CD4-positive, alpha-beta T cell (primary cell): ENCODE measurements at regions not wholly inside any gene's neighbourhood (a gene's known extent, or its start where the extent isn't known, plus 50 kb on each side); places are given as distances from the start of the nearest gene placed in this dataset.

Experiments used
- ATAC-seq: fragments of 200-7000 bp; cut with Tn5 transposase; one replicate; pipeline ENCODE4 v1.10.0; 2022; ENCODE audit warnings: mild to moderate bottlenecking; ENCODE audit not compliant: poor library complexity
- CTCF ChIA-PET: fragments of 350-600 bp; sonication (Branson Sonifier 250); formaldehyde crosslinking; loops from one replicate; lab custom pipeline; 2021; ENCODE audit warnings: antibody characterized with exemption, inconsistent platforms; lab: Charles Lee
- POLR2A ChIA-PET: fragments of 350-600 bp; sonication (Branson Sonifier 250); formaldehyde crosslinking; loops from one replicate; lab custom pipeline; 2021; ENCODE audit warnings: antibody characterized with exemption, inconsistent platforms; lab: Charles Lee
- DNase-seq, 14 experiments: peaks; one replicate each; pipeline ENCODE4 v3.0.0-alpha.2; 2013 to 2020; ENCODE audit warnings: mixed read lengths in 2 of 14
- H3K27ac ChIP-seq, 2 donors: one replicate each; pipeline versions ENCODE4 v1.5.1 to v1.7.0; 2013; ENCODE audit warnings: low read length in 2 of 2, low read depth in 1 of 2, mild to moderate bottlenecking in 1 of 2
- H3K27me3 ChIP-seq, 2 experiments: 1 replicate in 1 of 2; 2 replicates in 1 of 2; pipeline versions ENCODE4 v1.6.1 to v1.7.0; 2013; ENCODE audit warnings: low read length in 2 of 2, control low read depth in 1 of 2, mild to moderate bottlenecking in 1 of 2, moderate library complexity in 1 of 2; ENCODE audit not compliant: insufficient read depth in 2 of 2, control insufficient read depth in 1 of 2
- H3K36me3 ChIP-seq: one replicate; pipeline ENCODE4 v1.6.1; 2013; ENCODE audit warnings: low read length, control low read depth; ENCODE audit not compliant: insufficient read depth
- H3K4me1 ChIP-seq: one replicate; pipeline ENCODE4 v1.6.1; 2013; ENCODE audit warnings: low read length, control low read depth; ENCODE audit not compliant: insufficient read depth
- H3K4me3 ChIP-seq: one replicate; pipeline ENCODE4 v1.5.1; 2013; ENCODE audit warnings: mild to moderate bottlenecking, low read length, moderate library complexity
- H3K9me3 ChIP-seq, 2 experiments: 1 replicate in 1 of 2; 2 replicates in 1 of 2; pipeline versions ENCODE4 v1.6.1 to v1.7.0; 2013; ENCODE audit warnings: low read length in 2 of 2, mild to moderate bottlenecking in 2 of 2, control low read depth in 1 of 2, moderate library complexity in 1 of 2; ENCODE audit not compliant: control insufficient read depth in 1 of 2, insufficient read depth in 1 of 2
- H3K27ac Mint-ChIP-seq: one replicate; pipeline ENCODE4 v1.8.0; 2020; ENCODE audit warnings: mixed read lengths
- H3K27me3 Mint-ChIP-seq: one replicate; pipeline ENCODE4 v1.8.0; 2021; ENCODE audit warnings: mixed read lengths
- H3K36me3 Mint-ChIP-seq: one replicate; pipeline ENCODE4 v1.8.0; 2021; ENCODE audit warnings: low read depth, mixed read lengths
- H3K4me1 Mint-ChIP-seq: one replicate; pipeline ENCODE4 v1.8.0; 2021; ENCODE audit warnings: low read depth, mixed read lengths
- H3K4me3 Mint-ChIP-seq: one replicate; pipeline ENCODE4 v1.8.0; 2020; ENCODE audit warnings: mild to moderate bottlenecking, mixed read lengths
- H3K9me3 Mint-ChIP-seq: one replicate; pipeline ENCODE4 v1.8.0; 2020; ENCODE audit warnings: mixed read lengths
- intact Hi-C, 2 experiments: fragments of 100-400 bp; cut with DNase I in 1 of 2; cut with micrococcal nuclease in 1 of 2; formaldehyde crosslinking; loops; one replicate each; pipeline versions ENCODE4 v1.15.1 to v1.9.0; 2023 to 2025; cut with DNase I, micrococcal nuclease
- TF ChIP-seq, protein P1 (sequence below): fragments of 200-600 bp; IDR thresholded peaks from one replicate; pipeline ENCODE4 v1.8.0; 2022; ENCODE audit warnings: antibody characterized with exemption, mild to moderate bottlenecking

DNA sequence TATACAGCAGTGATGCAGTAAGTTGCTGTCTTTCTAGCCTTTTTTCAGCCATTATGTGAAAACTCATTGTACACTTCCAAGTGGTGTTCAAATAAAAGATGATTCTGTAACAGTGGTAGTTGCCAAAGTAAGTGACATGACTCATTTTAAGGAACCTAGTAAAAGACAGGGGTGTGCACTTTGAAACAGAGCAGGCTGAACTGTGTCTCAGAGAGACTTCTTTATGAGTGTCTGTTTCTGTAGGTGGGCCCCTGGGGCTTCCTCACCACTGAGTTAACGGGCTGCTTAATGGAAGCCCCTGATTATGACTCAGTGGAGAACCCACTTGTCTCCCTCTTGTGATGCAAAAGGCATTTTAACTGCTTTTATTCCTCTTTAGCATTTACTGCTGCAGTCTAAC lies 147.3 kb downstream of the PCTP start:
- no peak overlapping the region for H3K4me3 Mint-ChIP-seq

DNA sequence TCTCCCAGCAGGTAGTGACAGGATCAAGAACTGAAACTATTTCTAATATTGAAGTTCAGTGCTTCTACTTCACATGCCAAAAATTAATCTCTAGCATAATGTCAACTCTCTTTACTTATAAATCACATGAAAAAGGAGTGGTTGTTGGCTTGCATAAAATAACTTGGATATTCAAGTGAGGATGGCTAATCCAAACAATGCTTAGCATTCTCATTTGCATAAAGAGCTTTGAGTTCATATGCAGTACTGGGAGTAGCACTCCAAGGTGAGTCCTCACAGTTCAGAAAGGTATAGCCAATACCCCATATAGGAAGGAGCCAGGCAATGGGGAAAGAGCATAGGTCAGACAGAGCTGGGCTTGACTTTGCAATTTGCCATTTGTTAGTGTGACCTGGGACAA lies 149.3 kb downstream of the PCTP start:
- ChIA-PET CTCF (no interaction called here), POLR2A (interaction anchor here (0.6 kb wide), 2 partner anchors 25 to 161 kb away, joined by 3 read pairs; no protein-coding TSS in a partner anchor)
- H3K4me3 ChIP-seq, result no peak overlapping the region
- no peaks in the 10 kb centered on the region for H3K27me3 ChIP-seq
- H3K27ac ChIP-seq, result no peak overlapping the region
- Mint-ChIP-seq H3K27me3 (peaks cover 6% of the 10 kb centered on the region), H3K36me3 (no peaks in the 10 kb centered on the region), H3K4me1 (peaks cover 5% of the 10 kb centered on the region), H3K4me3 (no peak overlapping the region), H3K9me3 (no peaks in the 10 kb centered on the region), H3K27ac (no peak overlapping the region)
- ATAC-seq (no peak), DNase-seq (no peak)
- H3K9me3 ChIP-seq, result no peaks in the 10 kb centered on the region
- intact Hi-C loops, result no loop called here
- H3K4me1 ChIP-seq, result no peaks in the 10 kb centered on the region
- TF ChIP-seq, protein P1, sequence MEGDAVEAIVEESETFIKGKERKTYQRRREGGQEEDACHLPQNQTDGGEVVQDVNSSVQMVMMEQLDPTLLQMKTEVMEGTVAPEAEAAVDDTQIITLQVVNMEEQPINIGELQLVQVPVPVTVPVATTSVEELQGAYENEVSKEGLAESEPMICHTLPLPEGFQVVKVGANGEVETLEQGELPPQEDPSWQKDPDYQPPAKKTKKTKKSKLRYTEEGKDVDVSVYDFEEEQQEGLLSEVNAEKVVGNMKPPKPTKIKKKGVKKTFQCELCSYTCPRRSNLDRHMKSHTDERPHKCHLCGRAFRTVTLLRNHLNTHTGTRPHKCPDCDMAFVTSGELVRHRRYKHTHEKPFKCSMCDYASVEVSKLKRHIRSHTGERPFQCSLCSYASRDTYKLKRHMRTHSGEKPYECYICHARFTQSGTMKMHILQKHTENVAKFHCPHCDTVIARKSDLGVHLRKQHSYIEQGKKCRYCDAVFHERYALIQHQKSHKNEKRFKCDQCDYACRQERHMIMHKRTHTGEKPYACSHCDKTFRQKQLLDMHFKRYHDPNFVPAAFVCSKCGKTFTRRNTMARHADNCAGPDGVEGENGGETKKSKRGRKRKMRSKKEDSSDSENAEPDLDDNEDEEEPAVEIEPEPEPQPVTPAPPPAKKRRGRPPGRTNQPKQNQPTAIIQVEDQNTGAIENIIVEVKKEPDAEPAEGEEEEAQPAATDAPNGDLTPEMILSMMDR, result no peak
- no peaks in the 10 kb centered on the region for H3K36me3 ChIP-seq

More for the DNA sequence above, 147.3 kb downstream of the PCTP start:
- H3K27me3 Mint-ChIP-seq, result peaks cover 6% of the 10 kb centered on the region
- H3K4me3 ChIP-seq, result no peak overlapping the region
- ChIA-PET CTCF (no interaction called here), POLR2A (no interaction called here)
- no peaks in the 10 kb centered on the region for H3K27me3 ChIP-seq
- H3K9me3 Mint-ChIP-seq, result no peaks in the 10 kb centered on the region
- TF ChIP-seq, protein P1, result no peak
- no peaks in the 10 kb centered on the region for H3K36me3 ChIP-seq
- no peaks in the 10 kb centered on the region for H3K4me1 ChIP-seq
- no peak overlapping the region for H3K27ac Mint-ChIP-seq
- DNase-seq (no peak), ATAC-seq (no peak)
- intact Hi-C loops, result no loop called here
- peaks cover 7% of the 10 kb centered on the region for H3K4me1 Mint-ChIP-seq
- H3K27ac ChIP-seq, result no peak overlapping the region
- no peaks in the 10 kb centered on the region for H3K36me3 Mint-ChIP-seq
- H3K9me3 ChIP-seq, result no peaks in the 10 kb centered on the region

DNA sequence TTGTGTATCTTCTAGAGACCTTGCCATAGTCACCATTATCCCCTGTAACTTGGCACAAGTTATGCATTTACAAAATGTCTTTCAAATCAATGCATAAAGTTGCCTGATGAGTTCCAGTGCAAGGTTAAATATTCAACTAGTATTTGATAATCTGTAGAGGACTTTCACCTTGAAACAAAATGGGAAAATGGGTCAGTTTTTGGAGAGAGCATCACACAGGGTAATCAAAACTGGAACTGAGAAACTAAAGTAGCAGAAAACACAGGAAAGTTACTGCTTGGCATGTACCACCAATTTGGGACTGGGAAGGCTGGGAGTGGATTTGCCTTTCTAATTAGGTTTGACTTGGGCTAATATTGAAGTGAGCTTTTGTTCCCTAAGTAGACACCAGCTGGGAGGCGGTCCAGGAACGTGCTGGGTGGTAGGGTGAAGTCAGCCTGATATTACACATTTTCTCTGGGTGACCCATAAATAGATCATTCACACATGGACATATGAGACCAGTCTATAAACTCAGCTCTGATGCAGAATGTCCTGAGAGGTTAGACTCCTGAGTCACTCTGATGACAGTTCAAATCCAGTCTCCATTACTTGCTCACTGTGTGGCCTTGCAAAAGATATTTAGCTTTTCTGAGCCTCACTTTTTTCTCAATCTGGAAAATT lies 152.3 kb downstream of the PCTP start:
- Mint-ChIP-seq H3K9me3 (no peaks in the 10 kb centered on the region), H3K4me1 (no peaks in the 10 kb centered on the region), H3K27ac (no peak overlapping the region), H3K27me3 (peaks cover 6% of the 10 kb centered on the region), H3K4me3 (no peak overlapping the region), H3K36me3 (no peaks in the 10 kb centered on the region)
- Histone ChIP-seq H3K27me3 (no peaks in the 10 kb centered on the region), H3K4me3 (no peak overlapping the region), H3K4me1 (no peaks in the 10 kb centered on the region), H3K27ac (no peak overlapping the region), H3K9me3 (no peaks in the 10 kb centered on the region), H3K36me3 (no peaks in the 10 kb centered on the region)
- ChIA-PET CTCF (no interaction called here), POLR2A (no interaction called here)
- intact Hi-C loops, result no loop called here
- DNase-seq (no peak), ATAC-seq (no peak)
- TF ChIP-seq, protein P1, result no peak
